Right lobe of liver (tissue), 4 donors: ENCODE measurements at regions not wholly inside any gene's neighbourhood (a gene's known extent, or its start where the extent isn't known, plus 50 kb on each side); places are given as distances from the start of the nearest gene placed in this dataset.

Experiments
- POLR2A ChIP-seq: fragments of 450-650 bp; IDR thresholded peaks from one replicate; pipeline ENCODE4 v1.6.1; 2017; ENCODE audit warnings: antibody characterized with exemption, mild to moderate bottlenecking
- TF ChIP-seq, protein P1 (sequence below), 4 donors: fragments of 200-600 bp in 3 of 4; fragments of 450-650 bp in 1 of 4; IDR thresholded peaks; one replicate each; pipeline versions ENCODE4 v1.5.1 to v1.8.0; 2016 to 2022; ENCODE audit warnings: antibody characterized with exemption in 4 of 4, mild to moderate bottlenecking in 2 of 4
- donor health status: DM: no; HTN: no; CAD: no.
- donor health status: DM: no; HTN: no; CAD: no.
- donor health status: DM: no; HTN: yes; CAD: no.

DNA sequence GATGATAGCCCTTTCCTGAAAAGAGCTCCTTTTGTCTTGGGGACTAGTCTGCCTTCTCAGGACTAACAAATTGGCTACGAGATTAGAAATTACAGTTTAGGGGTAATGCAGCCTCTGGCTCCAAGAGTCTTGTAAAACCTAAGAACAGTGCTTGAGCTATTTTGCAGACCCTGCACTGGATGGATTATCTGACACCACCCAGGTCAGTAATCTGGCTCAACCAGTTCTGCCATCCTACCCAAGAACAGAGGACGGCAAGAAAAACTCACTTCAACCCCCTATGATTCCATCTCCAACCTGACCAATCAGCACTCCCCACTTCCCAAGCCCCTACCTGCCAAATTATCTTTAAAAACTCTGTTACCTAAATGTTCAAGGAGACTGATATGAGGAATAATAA, 225.1 kb downstream of the FAM47A start:
- TF ChIP-seq POLR2A = no peak
- TF ChIP-seq, protein P1, sequence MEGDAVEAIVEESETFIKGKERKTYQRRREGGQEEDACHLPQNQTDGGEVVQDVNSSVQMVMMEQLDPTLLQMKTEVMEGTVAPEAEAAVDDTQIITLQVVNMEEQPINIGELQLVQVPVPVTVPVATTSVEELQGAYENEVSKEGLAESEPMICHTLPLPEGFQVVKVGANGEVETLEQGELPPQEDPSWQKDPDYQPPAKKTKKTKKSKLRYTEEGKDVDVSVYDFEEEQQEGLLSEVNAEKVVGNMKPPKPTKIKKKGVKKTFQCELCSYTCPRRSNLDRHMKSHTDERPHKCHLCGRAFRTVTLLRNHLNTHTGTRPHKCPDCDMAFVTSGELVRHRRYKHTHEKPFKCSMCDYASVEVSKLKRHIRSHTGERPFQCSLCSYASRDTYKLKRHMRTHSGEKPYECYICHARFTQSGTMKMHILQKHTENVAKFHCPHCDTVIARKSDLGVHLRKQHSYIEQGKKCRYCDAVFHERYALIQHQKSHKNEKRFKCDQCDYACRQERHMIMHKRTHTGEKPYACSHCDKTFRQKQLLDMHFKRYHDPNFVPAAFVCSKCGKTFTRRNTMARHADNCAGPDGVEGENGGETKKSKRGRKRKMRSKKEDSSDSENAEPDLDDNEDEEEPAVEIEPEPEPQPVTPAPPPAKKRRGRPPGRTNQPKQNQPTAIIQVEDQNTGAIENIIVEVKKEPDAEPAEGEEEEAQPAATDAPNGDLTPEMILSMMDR (IDR thresholded peaks at IDR 0.05) = no peak
